ENCODE measurements at regions not wholly inside any gene's neighbourhood (a gene's known extent, or its start where the extent isn't known, plus 50 kb on each side); places are given as distances from the start of the nearest gene placed in this dataset.

GRCh38 chr9:89814340-89815040, 209.7 kb downstream of the GADD45G start:
- no peak for DNase-seq

DNA sequence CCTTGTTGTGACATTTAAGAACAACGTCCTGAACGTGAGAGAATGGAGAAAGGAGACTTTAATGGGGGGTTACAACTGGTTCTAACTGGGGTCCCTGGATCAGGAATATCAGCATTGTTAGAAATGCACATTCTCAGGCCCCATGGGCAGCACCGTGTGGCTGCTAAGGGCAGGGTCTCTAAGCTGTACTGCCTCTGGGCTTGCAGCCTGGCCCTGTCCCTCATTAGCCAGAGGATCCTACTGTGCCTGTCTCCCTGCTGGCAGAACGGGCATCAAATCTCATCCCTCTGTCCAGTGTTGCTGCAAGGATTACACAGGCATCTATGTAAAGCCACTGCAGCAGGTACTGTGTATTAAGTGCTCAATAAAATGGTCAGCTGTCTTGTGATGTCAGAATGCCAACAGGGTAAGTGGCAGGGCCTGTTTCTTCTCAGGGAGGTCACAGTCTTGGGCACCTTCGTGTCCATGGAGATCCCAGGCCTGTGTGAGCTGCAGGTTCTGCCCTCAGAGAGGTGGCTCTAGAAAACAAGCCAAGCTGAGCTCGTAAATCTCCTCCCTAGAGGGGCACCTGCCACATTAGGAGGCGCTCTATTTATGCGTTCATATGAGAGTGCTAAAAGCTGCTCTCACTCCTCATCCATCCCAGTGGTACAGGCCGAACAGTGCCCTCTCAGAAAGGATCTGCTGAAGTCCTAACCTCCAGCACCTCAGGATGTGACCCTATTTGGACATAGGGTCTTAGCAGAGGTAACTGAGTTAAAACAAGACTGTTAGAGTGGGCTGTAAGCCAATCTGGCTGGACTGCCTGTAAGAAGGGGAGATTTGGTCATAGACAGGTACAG, 210.5 kb downstream of the GADD45G start:
- DNase-seq: no peak

- no peak for DNase-seq
Measured at GRCh38 chr9:89815903-89816573, 211.2 kb downstream of the GADD45G start.

DNA sequence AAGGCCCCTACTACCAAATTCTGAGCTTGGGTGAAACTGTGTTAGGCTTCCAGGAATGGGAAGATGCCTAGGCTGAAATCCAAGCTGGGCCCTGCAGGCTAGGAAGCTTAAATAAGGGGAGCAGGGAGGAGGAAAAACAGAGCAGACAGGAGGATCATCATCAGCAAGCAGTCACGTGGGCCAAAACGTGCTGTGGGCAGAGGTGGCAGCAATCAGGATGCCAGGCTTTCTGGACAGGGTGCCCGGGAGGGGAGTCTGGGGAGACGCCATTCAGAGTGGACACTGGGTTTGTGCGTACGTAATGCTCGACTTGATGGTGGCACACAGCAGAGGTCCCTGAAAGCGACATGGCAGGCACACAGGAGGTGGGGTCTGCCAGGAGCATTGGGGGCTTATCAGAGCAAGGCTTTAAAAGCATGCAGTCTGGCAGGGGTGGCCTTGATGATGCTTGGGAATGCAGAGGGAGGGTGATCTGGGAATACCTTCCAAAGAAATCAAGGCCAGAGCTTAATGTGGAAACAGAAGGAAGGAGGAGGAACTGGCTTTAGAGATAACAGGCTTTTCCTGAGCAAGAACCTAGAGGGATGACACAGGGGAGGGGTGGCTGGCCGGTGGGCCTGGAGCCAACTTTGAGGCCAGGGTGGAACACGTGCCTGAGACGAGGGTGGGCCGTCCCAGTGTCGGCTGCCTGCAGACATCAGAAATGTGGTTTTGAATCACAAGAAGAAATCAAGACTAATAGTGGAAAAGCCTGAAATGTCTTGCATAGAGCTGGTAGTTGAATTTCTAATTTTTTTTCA, 212.5 kb downstream of the GADD45G start:
- DNase-seq: no peak

- DNase-seq: no peak
Measured at GRCh38 chr9:89820337-89820736, 215.5 kb downstream of the GADD45G start.

GRCh38 chr9:89821081-89821480, 216.3 kb downstream of the GADD45G start:
- no peak for DNase-seq

DNA sequence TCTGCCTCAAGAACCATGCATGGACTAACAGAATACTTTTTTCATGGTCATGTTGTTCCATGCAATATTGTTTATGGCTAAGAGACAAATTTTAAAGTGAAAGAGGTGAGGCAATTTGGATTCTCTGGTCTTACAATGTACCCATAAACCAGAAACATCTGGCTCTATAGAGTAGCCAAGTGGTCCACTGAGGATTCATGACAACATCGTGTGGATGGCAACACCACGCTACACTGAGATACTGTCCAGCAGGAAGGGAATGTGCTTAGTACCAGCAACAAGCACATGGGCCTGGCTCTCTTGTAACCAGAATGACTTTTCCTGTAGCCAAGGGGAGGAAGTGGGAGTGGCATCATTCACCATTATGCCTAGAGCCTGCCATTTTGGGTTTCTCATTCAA, 218.2 kb downstream of the GADD45G start:
- no peak for DNase-seq

- DNase-seq: no peak
Measured at GRCh38 chr9:89825669-89826068, 220.9 kb downstream of the GADD45G start.

DNA sequence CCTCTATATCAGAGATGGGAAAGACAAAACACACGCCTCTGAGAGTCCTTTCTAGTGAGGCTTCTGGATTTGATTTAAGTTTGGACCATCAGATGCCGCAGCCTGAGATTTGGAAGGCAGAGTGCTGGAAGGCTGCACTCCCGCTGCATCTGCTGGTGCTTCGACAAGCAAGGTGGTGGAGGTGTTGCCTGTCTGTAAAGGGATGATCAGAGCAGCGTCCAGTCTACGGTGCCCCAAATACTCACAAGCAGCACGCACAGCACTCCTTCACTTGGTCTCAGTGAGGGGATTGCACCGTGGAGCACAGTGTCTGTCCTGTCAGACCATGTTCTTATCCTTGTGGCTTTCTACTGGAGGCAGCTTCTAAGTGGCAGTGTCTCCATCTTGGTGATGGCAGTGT, 221.4 kb downstream of the GADD45G start:
- no peak for DNase-seq

GRCh38 chr9:89829346-89829745, 224.5 kb downstream of the GADD45G start:
- DNase-seq: no peak

DNA sequence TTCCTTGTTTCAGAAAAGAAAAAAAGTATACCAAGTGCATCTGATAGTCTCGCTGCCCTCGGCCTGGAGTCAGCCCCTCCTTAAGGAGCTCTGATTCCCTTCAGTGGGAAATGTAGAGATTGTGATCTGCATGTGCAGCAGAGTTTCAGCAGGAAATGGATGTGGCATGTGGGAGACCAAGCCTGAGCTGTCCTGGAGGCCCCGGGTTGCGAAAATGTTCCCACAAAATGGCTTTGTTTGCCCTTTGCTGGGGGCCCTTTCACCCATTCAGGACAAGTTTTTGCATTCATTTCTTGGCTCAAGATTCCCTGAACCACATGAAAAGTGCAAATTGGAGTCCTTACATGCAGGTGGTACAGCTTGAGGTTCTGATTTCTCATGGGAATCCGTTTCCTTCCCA, 230.9 kb downstream of the GADD45G start:
- no peak for DNase-seq

DNA sequence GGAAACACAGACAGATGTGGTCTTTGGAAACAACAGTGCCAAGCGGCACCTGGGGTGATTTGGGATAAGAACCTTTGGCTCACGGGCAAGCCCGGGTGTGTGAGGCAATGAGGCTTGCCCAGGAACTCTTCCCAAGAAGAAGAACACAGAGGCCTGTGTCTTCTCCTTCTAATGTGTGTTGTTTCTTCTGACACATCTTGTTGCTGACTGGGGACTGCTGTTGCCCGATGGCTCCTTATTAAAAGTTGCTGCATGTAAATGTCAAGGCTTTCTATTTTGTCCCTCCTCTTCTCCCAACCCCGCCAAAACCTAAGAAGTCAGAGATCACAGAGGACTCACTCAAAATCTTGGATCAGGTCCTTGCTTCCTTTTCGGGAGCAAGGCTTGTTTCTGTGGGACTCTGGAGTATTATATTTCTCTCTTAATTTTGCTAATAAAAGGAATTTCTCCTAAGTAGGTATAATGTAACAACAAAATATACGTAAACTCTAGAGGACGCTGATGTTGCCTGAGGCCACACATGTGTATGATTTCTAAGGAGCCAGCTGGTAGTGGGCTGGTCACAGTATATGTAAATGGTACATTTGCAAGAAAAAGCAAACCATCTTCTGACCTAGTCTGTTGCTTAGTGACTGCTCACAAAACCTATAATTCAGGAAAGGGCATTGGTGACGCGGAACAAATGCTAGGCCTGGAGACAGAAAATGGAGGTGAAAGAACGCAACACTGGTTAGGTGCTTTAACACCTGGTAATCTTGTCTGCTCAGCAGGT, 232.5 kb downstream of the GADD45G start:
- DNase-seq: no peak

DNA sequence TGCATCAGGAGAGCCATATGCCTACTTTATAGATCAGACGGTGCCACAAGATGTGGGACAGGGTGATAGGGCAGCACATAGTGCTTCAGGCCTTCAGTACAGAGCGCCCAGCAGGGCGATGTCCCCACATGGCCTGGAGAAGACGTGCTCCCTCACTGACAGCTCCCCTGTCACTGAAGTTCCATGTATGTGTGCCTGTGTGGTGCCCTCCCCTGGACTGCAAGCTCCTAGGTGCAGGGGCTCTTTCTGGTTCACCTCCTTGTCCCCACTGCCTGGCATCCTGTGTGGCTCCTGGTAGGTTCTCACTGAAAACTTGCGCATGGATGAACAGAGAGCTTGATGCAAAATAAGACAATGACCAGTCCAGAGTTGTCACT, 233.1 kb downstream of the GADD45G start:
- DNase-seq: no peak

- no peak for DNase-seq
Measured at GRCh38 chr9:89838621-89839020, 233.8 kb downstream of the GADD45G start.

GRCh38 chr9:89839449-89839848, 234.6 kb downstream of the GADD45G start:
- no peak for DNase-seq

GRCh38 chr9:89839952-89840351, 235.1 kb downstream of the GADD45G start:
- DNase-seq: no peak

DNA sequence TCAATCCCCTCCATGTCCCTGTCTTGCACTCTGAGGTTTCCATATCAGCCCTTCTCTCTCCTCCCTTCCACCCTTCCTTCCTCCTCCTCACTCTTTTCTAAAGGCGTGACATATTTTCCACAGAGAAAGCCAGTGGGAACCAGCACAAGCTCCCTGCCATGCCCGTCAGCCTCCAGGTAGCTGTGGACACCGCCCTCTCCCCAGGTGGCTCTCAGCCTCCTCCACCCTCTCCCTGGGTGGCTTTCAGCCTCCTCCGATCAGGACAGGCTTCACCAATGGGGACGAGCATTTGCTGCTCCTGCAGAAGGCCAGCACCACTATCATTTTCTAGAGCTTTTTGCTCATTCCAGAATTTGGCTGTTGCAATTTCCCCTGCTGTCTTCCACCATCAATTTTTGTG, 236.6 kb downstream of the GADD45G start:
- DNase-seq: no peak

GRCh38 chr9:89842267-89842768, 237.5 kb downstream of the GADD45G start:
- DNase-seq: no peak

GRCh38 chr9:89843074-89843473, 238.3 kb downstream of the GADD45G start:
- DNase-seq: no peak

DNA sequence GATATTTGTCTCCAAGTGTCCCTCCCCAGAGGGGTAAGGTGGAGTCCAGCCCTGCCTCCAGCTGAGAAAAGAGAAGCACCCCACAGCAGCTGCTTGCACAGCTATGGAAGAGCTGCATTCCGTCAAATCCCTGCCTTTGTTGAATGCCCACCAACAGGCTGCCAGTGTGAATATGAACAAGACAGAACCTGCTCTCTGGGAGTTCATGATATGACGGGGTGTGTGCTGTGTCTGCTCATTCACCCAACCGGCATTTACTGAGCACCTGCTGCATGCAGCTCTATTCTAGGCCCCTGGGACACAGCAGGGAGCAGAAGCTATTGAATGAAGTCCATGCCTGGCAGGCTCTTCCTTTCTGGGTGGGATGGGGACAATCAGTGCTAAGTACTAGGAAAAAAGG, 238.8 kb downstream of the GADD45G start:
- no peak for DNase-seq

GRCh38 chr9:89844075-89844474, 239.3 kb downstream of the GADD45G start:
- DNase-seq: no peak

- DNase-seq: no peak
Measured at GRCh38 chr9:89844535-89844934, 239.7 kb downstream of the GADD45G start.
